IMR-90 (cell line): ENCODE measurements at regions not wholly inside any gene's neighbourhood (a gene's known extent, or its start where the extent isn't known, plus 50 kb on each side); places are given as distances from the start of the nearest gene placed in this dataset.

Experiments used
- ATAC-seq: fragments of 200-7000 bp; cut with Tn5 transposase; 2 replicates; pipeline ENCODE4 v1.9.1; 2020; ENCODE audit warnings: low read depth, mild to moderate bottlenecking, moderate library complexity
- BruUV-seq: library from RNA; stranded (reverse); fragments of 400-500 nt; replicated peaks from 2 replicates; lab custom pipeline; 2021; lab: Mats Ljungman, UMichigan
- CTCF ChIA-PET: fragments of 300-600 bp; formaldehyde crosslinking; extraction: SDS; loops from one replicate; lab custom pipeline; 2021; ENCODE audit warnings: antibody characterized with exemption; lab: Yijun Ruan, JAX
- POLR2A ChIA-PET: fragments of 300-600 bp; sonication (Branson Sonifier 250); formaldehyde crosslinking; loops from one replicate; lab custom pipeline; 2022; ENCODE audit warnings: antibody characterized with exemption; ENCODE audit not compliant: unreplicated experiment; lab: Charles Lee
- DNase-seq: peaks from one replicate; pipeline ENCODE4 v3.0.0; 2013
- H2AFZ ChIP-seq: replicated peaks from 2 replicates; pipeline ENCODE3; 2013; ENCODE audit warnings: low read length, mild to moderate bottlenecking; ENCODE audit not compliant: poor library complexity
- H2AK5ac ChIP-seq: 2 replicates; pipeline ENCODE4 v1.6.1; 2013; ENCODE audit warnings: low read depth, low read length, inconsistent platforms
- H2AK9ac ChIP-seq: replicated peaks from 2 replicates; pipeline ENCODE3; 2013; ENCODE audit warnings: mild to moderate bottlenecking, low read depth, low read length, moderate library complexity; ENCODE audit not compliant: poor library complexity
- H2BK120ac ChIP-seq: 2 replicates; pipeline ENCODE4 v1.6.1; 2013; ENCODE audit warnings: low read depth, low read length, inconsistent platforms
- H2BK15ac ChIP-seq: 3 replicates; pipeline ENCODE4 v1.6.1; 2013; ENCODE audit warnings: low read depth, low read length, inconsistent platforms
- H2BK20ac ChIP-seq: 2 replicates; pipeline ENCODE4 v1.6.1; 2013; ENCODE audit warnings: low read depth, mild to moderate bottlenecking, inconsistent platforms, low read length, moderate library complexity
- H2BK5ac ChIP-seq: 2 replicates; pipeline ENCODE4 v1.6.1; 2013; ENCODE audit warnings: mild to moderate bottlenecking, low read depth, low read length, inconsistent platforms; ENCODE audit not compliant: poor library complexity, severe bottlenecking
- H3K14ac ChIP-seq: replicated peaks from 2 replicates; pipeline ENCODE4 v1.6.1; 2013; ENCODE audit warnings: low read depth, low read length, inconsistent platforms
- H3K18ac ChIP-seq: 2 replicates; pipeline ENCODE4 v1.6.1; 2013; ENCODE audit warnings: low read depth, low read length, control low read depth
- H3K23ac ChIP-seq: 2 replicates; pipeline ENCODE4 v1.6.1; 2013; ENCODE audit warnings: low read depth, low read length, inconsistent platforms
- H3K27ac ChIP-seq: 2 replicates; pipeline ENCODE4 v1.5.1; 2013; ENCODE audit warnings: mild to moderate bottlenecking, control low read depth, low read length; ENCODE audit not compliant: insufficient read depth
- H3K27me3 ChIP-seq: 2 replicates; pipeline ENCODE4 v1.6.1; 2013; ENCODE audit warnings: low read length; ENCODE audit not compliant: control insufficient read depth, insufficient read depth
- H3K36me3 ChIP-seq: 2 replicates; pipeline ENCODE4 v1.6.1; 2013; ENCODE audit warnings: low read length, mixed read lengths; ENCODE audit not compliant: control insufficient read depth, insufficient read depth
- H3K4ac ChIP-seq: 2 replicates; pipeline ENCODE4 v1.6.1; 2013; ENCODE audit warnings: low read depth, low read length, inconsistent platforms
- H3K4me1 ChIP-seq: 2 replicates; pipeline ENCODE4 v1.6.1; 2013; ENCODE audit warnings: low read length, mixed read lengths; ENCODE audit not compliant: control insufficient read depth, insufficient read depth
- H3K4me2 ChIP-seq: 2 replicates; pipeline ENCODE4 v1.6.1; 2013; ENCODE audit warnings: low read depth, mild to moderate bottlenecking, control low read depth, low read length, moderate library complexity
- H3K4me3 ChIP-seq: 2 replicates; pipeline ENCODE4 v1.5.1; 2013; ENCODE audit warnings: low read depth, mild to moderate bottlenecking, control low read depth, low read length, moderate library complexity; ENCODE audit not compliant: insufficient read depth
- H3K56ac ChIP-seq: 2 replicates; pipeline ENCODE4 v1.6.1; 2013; ENCODE audit warnings: low read length, inconsistent platforms; ENCODE audit not compliant: insufficient read depth; ENCODE audit errors: extremely low read depth
- H3K79me1 ChIP-seq, 2 experiments: 2 replicates each; pipeline ENCODE4 v1.6.1; 2013; ENCODE audit warnings: low read length in 2 of 2, inconsistent platforms in 1 of 2, low read depth in 1 of 2
- H3K9ac ChIP-seq: 2 replicates; pipeline ENCODE4 v1.6.1; 2013; ENCODE audit warnings: low read depth, low read length, control low read depth
- H3K9me1 ChIP-seq: 2 replicates; pipeline ENCODE4 v1.6.1; 2013; ENCODE audit warnings: low read length, inconsistent platforms; ENCODE audit not compliant: insufficient read depth
- H3K9me3 ChIP-seq: 2 replicates; pipeline ENCODE4 v1.6.1; 2013; ENCODE audit warnings: low read length; ENCODE audit not compliant: control insufficient read depth, insufficient read depth
- H4K20me1 ChIP-seq: 2 replicates; pipeline ENCODE4 v1.6.1; 2013; ENCODE audit warnings: low read length, inconsistent platforms; ENCODE audit not compliant: insufficient read depth
- H4K5ac ChIP-seq: 2 replicates; pipeline ENCODE4 v1.6.1; 2013; ENCODE audit warnings: mild to moderate bottlenecking, low read depth, low read length, control low read depth
- H4K8ac ChIP-seq, 2 experiments: 2 replicates each; pipeline ENCODE4 v1.6.1; 2013; ENCODE audit warnings: low read depth in 2 of 2, low read length in 2 of 2, control low read depth in 1 of 2, inconsistent platforms in 1 of 2
- H4K91ac ChIP-seq: 2 replicates; pipeline ENCODE4 v1.6.1; 2013; ENCODE audit warnings: low read depth, low read length, inconsistent platforms; ENCODE audit not compliant: insufficient read depth
- BHLHE40 ChIP-seq: fragments of 150-350 bp; IDR thresholded peaks from 2 replicates; pipeline ENCODE4 v1.6.1; 2016; ENCODE audit warnings: mild to moderate bottlenecking, low read depth, low read length
- MAFK ChIP-seq: IDR thresholded peaks from 2 replicates; pipeline ENCODE4 v1.6.1; 2012; ENCODE audit warnings: low read depth, low read length, improper control_type of control experiment
- MAZ ChIP-seq: IDR thresholded peaks from 2 replicates; pipeline ENCODE4 v1.6.1; 2012; ENCODE audit warnings: low read depth, mild to moderate bottlenecking, low read length, improper control_type of control experiment, moderate library complexity, borderline replicate concordance
- NFE2L2 ChIP-seq: fragments of 150-350 bp; IDR thresholded peaks from 2 replicates; pipeline ENCODE4 v1.6.1; 2016; ENCODE audit warnings: low read depth, mild to moderate bottlenecking, low read length
- RCOR1 ChIP-seq: IDR thresholded peaks from 2 replicates; pipeline ENCODE4 v1.6.1; 2012; ENCODE audit warnings: mild to moderate bottlenecking, low read length, improper control_type of control experiment; ENCODE audit not compliant: insufficient replicate concordance
- WGBS, 2 experiments: methylation state at CpG; one replicate each; pipeline versions ENCODE4 v1.1.5 to v1.1.7; 2013; ENCODE audit warnings: missing lambda C conversion rate in 2 of 2; ENCODE audit not compliant: insufficient read length in 1 of 2; ENCODE audit errors: extremely low coverage in 2 of 2; 5-methylcytosine and 5-hydroxymethylcytosine counted together
- dilution Hi-C: fragments of 300-500 bp; cut with HindIII; formaldehyde crosslinking; loops from one replicate; pipeline ENCODE4 v1.14.3; 2018; ENCODE audit warnings: low sequenced_read_pairs; ENCODE audit not compliant: unreplicated experiment
- in situ Hi-C: fragments of 300-500 bp; cut with MboI; formaldehyde crosslinking; loops from 3 replicates; pipeline ENCODE4 v1.14.3; 2019; ENCODE audit warnings: low sequenced_read_pairs, inconsistent platforms, mixed read lengths
- intact Hi-C: fragments of 100-400 bp; cut with micrococcal nuclease; formaldehyde crosslinking; loops from 2 replicates; pipeline ENCODE4 v1.10.0; 2022
- TF ChIP-seq, protein P1 (sequence below): fragments of 150-350 bp; IDR thresholded peaks from 2 replicates; pipeline ENCODE4 v1.6.1; 2017; ENCODE audit warnings: mild to moderate bottlenecking, antibody characterized with exemption, low read length, low read depth
- TF ChIP-seq, protein P2 (sequence below): fragments of 150-350 bp; IDR thresholded peaks from 2 replicates; pipeline ENCODE4 v1.6.1; 2016; ENCODE audit warnings: low read depth, mild to moderate bottlenecking, low read length, moderate library complexity, borderline replicate concordance

DNA sequence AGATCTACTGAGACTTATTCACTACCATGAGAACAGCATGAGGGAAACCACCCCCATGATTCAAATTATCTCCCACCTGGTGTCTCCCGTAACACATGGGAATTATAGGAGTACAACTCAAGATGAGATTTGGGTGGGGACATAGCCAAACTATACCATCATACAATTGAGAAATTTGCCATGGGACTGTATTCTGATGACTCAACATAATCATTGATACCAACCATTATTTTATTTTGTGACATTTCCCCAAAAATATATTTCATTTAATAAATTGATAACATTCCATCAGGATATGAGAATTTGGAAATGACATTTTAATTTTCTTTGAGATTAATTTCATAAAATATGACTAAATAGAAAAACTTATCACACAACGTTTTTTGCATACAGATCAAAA lies 96.6 kb upstream of the MDFIC2 start:
- Histone ChIP-seq H3K9me1 (no peaks in the 10 kb centered on the region), H2BK5ac (no peak overlapping the region), H3K4me3 (no peak overlapping the region), H3K9ac (no peak overlapping the region), H3K9me3 (no peaks in the 10 kb centered on the region), H3K79me1 (no peaks in the 10 kb centered on the region), H2BK20ac (no peak overlapping the region), H3K14ac (no peak overlapping the region), H2AK9ac (no peak overlapping the region), H3K27me3 (no peaks in the 10 kb centered on the region; the same call in 1 of the 2 replicates), H3K4ac (no peak overlapping the region), H3K23ac (no peak overlapping the region), H4K5ac (no peak overlapping the region), H3K18ac (no peak overlapping the region), H3K56ac (no peak overlapping the region), H2AK5ac (no peak overlapping the region), H4K20me1 (no peaks in the 10 kb centered on the region), H3K4me2 (no peak overlapping the region), H2AFZ (no peak overlapping the region), H2BK120ac (no peak overlapping the region), H4K91ac (no peak overlapping the region), H3K27ac (no peak overlapping the region), H2BK15ac (no peak overlapping the region), H4K8ac (no peak overlapping the region), H3K36me3 (no peaks in the 10 kb centered on the region), H3K4me1 (no peaks in the 10 kb centered on the region)
- no peak for TF ChIP-seq BHLHE40
- peak; percentile 74 for TF ChIP-seq MAFK
- no peak for TF ChIP-seq RCOR1
- TF ChIP-seq NFE2L2 = no peak
- TF ChIP-seq, protein P1, sequence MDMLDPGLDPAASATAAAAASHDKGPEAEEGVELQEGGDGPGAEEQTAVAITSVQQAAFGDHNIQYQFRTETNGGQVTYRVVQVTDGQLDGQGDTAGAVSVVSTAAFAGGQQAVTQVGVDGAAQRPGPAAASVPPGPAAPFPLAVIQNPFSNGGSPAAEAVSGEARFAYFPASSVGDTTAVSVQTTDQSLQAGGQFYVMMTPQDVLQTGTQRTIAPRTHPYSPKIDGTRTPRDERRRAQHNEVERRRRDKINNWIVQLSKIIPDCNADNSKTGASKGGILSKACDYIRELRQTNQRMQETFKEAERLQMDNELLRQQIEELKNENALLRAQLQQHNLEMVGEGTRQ = no peak
- TF ChIP-seq, protein P2, sequence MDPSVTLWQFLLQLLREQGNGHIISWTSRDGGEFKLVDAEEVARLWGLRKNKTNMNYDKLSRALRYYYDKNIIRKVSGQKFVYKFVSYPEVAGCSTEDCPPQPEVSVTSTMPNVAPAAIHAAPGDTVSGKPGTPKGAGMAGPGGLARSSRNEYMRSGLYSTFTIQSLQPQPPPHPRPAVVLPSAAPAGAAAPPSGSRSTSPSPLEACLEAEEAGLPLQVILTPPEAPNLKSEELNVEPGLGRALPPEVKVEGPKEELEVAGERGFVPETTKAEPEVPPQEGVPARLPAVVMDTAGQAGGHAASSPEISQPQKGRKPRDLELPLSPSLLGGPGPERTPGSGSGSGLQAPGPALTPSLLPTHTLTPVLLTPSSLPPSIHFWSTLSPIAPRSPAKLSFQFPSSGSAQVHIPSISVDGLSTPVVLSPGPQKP = no peak
- no peak for TF ChIP-seq MAZ
- WGBS, 2 experiments = no CpG with 5 or more reads among the region's 2 CpGs
- no peak for ATAC-seq
- ChIA-PET CTCF (no interaction called here), POLR2A (no interaction called here)
- no TSS peak for BruUV-seq
- intact Hi-C loops (no loop called here), dilution Hi-C loops (no loop called here), in situ Hi-C loops (no loop called here)
- DNase-seq = no peak
